ENCODE measurements at regions not wholly inside any gene's neighbourhood (a gene's known extent, or its start where the extent isn't known, plus 50 kb on each side); places are given as distances from the start of the nearest gene placed in this dataset.
"Not testable (repeated sequence)": the region's sequence is repeated elsewhere in the genome, so short reads cannot be mapped to it uniquely, and the experiment has no call there.

GRCh38 chr5:38680094-38680825 lies 123.8 kb upstream of the LIFR start:
- DNase-seq (ENCODE audit: low spot score) = no peak

DNA sequence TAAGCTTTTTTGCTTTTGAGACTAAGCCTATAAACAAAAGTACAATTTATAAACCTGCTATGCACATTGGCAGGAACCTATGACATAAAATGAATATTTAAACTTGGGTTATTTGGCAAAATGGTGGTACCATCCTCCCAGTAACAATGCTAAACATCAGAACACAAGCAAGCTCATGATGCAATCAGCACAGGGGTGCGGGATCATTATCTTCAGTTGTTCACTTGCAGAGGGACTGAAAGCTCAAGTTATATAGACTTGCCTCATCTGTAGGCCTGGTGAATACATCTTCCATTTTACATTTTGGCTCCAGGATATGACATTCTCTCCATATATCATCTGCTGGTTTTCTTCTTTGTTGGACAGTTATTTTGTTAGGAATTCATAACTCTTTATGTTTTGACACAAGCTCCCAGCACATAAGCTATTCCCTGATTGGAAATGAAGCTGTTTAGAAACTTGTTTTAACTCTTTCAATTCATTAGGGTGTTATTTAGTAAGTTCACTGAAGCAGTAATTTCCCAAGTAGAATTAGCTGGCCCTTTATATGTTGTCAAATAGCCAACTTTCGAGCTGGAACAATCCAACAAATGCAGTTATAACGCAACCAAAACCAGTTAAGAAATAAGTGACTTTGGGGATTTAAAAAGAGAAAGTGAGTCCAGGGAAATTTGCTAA lies 124.7 kb upstream of the LIFR start:
- no peak for DNase-seq (ENCODE audit: low spot score)

DNA sequence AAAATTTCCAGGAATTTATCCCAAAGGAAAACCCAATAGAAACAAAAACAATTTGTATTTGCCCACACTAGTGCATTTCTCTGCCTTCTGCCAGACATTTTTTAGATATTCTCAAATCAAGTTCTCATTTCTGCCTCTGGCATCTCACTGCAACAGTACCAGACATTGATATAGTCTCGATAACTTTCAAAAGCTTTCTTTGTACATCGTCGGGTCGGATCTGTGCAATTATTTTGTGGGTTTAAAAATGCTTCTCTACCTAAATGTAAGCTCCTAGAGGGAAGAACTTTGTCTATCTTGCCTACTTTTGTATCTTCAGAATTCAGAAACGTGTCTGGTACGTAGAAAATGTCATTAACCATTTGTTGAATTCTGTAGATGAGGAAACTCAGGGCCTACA lies 125.5 kb upstream of the LIFR start:
- no peak for DNase-seq (ENCODE audit: low spot score)

DNA sequence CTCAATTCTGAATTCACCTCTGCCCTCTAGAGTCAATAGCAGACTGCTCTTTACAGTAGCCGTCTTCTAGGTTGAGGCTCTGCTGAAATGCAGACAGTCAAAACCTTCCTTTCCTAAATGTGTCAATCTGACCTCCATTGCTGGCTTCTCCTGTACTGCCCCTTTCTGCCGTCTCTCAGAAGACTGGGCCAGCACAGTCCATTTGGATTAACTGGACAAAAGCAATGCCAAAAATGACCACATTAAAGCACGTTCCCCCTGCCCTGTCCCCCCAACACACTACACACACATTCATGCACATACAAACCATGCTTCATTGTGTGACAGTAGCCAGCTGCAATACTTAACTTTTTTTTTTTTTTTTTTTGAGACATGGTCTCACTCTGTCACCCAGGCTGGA lies 130.2 kb upstream of the LIFR start:
- DNase-seq (ENCODE audit: low spot score) = no peak

DNA sequence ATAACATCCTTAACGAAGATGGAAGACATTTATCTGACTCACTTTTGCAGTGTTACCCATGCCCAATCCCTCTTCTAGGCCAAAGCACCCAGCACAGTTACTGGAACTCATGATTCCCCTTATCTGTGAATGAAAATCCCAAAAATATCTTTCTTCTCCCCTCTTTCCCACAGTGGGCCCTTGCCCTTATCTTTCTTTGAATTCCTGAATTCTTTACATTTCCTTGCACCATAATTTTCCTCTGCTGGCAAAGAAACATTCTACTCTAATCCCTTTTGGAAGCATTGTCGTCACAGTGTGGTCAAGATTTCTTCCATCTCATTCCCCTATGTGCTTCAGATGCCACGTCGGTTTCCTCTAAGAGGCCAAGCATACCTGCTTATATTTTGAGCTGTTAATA lies 135.9 kb upstream of the LIFR start:
- no peak for DNase-seq (ENCODE audit: low spot score)

DNA sequence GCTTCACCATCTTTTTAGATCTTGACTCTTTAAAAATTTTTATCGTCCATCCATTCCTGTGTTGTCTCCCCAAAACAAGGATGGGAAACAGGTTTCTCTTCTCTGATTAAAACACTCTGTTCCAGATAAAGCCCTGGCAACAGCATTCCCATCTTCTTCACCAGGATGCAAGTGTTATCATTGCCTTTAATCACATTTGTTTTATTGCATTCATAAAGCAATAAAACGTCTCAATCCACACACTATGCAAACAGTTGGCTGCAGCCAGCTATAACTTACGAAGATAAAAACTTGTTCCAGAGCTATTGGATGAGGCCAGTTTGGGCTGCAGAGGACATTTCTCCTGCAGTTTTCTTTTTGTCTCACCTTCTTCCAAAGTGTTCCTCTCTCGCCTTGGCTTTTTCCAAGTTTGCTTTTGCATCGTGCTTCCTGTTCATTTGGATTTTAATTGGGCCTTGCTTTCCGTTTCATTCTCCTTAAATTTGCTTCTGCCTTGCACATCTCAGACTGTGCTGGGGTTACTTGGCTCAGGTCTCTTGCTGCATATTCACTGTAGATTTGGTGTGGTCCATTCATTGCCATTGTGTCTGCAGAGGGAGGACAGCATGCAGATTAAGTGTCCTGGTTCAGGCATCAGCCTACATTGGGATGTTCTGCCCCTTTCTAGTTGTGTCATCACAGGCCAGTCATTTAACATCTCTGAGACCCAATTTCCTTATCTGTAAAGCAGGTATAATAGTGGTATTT lies 136.5 kb upstream of the LIFR start:
- no peak for DNase-seq (ENCODE audit: low spot score)

- no peak for DNase-seq (ENCODE audit: low spot score)
These were observed 138.8 kb upstream of the LIFR start for GRCh38 chr5:38695021-38695958.

DNA sequence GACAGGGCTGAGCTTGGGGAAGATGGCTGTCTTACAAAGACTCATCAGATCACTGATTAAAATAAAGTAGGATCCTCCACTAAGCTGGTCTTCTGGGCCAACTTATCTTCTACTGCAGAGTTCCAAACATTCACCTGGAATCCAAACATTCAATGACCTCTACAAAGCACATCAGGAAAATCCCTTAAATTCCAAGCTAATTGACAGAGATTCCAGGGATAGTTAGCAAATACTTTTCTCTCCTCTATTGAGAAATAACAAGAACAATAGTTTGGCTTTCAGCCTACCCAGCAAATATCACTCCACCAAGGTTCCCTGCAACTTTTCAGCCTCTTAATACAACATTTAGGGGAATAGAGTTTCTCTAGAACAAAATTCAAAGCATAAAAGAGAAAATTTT lies 140.6 kb upstream of the LIFR start:
- no peak for DNase-seq (ENCODE audit: low spot score)

DNA sequence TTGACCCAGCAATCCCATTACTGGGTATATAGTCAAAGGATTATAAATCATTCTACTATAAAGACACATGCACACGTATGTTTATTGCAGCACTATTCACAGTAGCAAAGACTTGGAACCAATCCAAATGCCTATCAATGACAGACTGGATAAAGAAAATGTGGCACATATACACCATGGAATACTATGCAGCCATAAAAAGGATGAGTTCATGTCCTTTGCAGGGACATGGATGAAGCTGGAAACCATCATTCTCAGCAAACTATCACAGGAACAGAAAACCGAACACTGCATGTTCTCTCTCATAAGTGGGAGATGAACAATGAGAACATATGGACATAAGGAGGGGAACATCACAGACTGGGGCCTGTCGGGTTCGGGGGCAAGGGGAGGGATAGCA lies 140.3 kb upstream of the OSMR start:
- not testable (repeated sequence) for DNase-seq (ENCODE audit: low spot score)

GRCh38 chr5:38706376-38706775 lies 139.4 kb upstream of the OSMR start:
- no peak for DNase-seq (ENCODE audit: low spot score)

GRCh38 chr5:38707352-38708210 lies 138.2 kb upstream of the OSMR start:
- no peak for DNase-seq (ENCODE audit: low spot score)

DNA sequence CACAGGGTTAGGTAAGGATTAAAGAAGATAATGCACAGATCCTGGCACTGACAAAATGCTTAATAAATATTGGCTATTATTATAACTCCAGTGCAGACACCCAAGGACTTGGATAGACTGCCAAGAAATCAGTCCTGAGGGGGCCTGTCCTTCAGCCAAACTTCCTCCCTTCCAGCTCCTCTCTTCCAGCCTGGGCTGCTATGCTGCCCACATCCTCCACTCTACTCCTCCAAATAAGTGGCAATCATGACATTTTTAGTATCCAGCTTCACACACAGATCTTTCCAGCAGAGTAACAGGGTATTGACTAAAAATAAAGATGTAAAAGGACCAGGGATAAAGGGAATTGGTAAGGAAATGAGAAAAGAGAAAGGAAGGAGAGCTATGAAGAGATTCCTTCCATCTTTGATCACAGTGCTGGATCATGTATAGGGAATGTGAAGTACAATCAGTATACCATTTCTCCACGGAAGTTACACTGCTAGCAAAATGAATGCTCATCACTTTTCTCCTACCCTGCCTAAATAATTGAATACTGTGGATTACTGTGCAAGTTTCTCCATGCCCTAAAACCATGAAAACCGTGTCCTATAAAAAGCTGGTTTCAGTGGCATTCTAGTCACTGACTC lies 136.0 kb upstream of the OSMR start:
- no peak for DNase-seq (ENCODE audit: low spot score)

- DNase-seq (ENCODE audit: low spot score) = no peak
These were observed 135.2 kb upstream of the OSMR start for GRCh38 chr5:38710627-38711026.

GRCh38 chr5:38712391-38712790 lies 133.4 kb upstream of the OSMR start:
- no peak for DNase-seq (ENCODE audit: low spot score)

GRCh38 chr5:38714240-38714639 lies 131.6 kb upstream of the OSMR start:
- DNase-seq (ENCODE audit: low spot score) = no peak

GRCh38 chr5:38714703-38715355 lies 131.0 kb upstream of the OSMR start:
- DNase-seq (ENCODE audit: low spot score) = no peak

GRCh38 chr5:38715696-38716095 lies 130.1 kb upstream of the OSMR start:
- no peak for DNase-seq (ENCODE audit: low spot score)

DNA sequence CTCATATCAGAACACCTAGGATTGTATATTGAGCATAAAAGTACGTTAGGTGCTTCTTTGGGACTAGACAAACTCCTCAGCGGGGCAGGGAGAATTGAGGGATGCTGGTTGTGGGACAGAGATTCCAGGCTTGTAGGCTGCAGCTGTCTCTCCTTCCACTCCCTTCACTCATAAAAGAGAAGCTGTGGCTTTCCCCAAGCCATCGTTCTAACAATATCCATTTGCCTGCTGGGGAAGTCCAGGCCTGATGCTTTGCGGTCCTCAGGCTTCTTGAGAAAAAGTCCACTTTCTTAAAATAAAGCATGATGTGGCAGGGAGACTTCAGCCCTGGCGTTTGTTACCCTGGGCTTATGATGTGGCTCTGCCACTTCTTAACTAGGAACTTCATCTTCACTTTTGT lies 129.3 kb upstream of the OSMR start:
- DNase-seq (ENCODE audit: low spot score) = no peak

DNA sequence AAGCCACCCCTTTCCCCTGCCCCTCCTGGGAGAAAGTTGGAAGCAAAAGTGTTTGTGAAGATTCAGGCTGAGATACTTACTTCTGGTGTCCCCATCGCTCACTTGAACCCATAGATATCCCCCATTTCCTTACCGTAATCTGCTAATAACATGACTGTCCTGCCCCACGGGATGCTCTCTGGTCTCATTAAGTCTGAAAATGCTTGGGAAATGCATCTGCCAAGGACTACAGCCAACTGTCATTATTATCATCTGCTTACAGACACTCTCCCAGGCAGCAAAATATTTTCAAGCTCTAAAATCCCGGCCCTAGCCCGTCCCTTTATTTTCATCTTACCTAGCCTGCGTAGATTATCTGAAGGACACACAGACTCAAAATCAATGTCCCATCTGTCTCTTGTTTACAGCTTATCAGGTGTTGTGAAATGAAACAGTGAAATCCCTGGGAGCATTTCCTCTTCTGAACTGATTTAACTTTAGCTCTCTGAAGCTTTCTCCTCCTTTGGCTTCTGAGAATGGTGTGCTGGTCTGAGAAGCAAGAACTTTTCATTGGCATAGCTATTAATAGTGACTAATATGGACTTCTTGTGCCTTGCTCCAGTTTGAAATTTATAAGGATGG lies 126.9 kb upstream of the OSMR start:
- peak; percentile 19 for DNase-seq (ENCODE audit: low spot score)

- DNase-seq (ENCODE audit: low spot score) = no peak
These were observed 126.4 kb upstream of the OSMR start for GRCh38 chr5:38719403-38719802.

All from HuH-7.5 (cell line).